Right lobe of liver (tissue), 6 donors: ENCODE measurements at regions not wholly inside any gene's neighbourhood (a gene's known extent, or its start where the extent isn't known, plus 50 kb on each side); places are given as distances from the start of the nearest gene placed in this dataset.
"Not testable (repeated sequence)": the region's sequence is repeated elsewhere in the genome, so short reads cannot be mapped to it uniquely, and the experiment has no call there.

Source experiments
- ATAC-seq, 4 donors: fragments of 200-7000 bp; cut with Tn5 transposase; one replicate each; pipeline ENCODE4 v1.9.1; 2020; ENCODE audit warnings: mild to moderate bottlenecking in 4 of 4, moderate library complexity in 4 of 4
- DNase-seq, 3 donors: peaks; one replicate each; pipeline ENCODE4 v3.0.0-alpha.2; 2020
- H3K27ac ChIP-seq, 3 donors: fragments of 200-600 bp; one replicate each; pipeline ENCODE4 v1.8.0; 2022
- H3K27me3 ChIP-seq, 2 donors: fragments of 200-600 bp; one replicate each; pipeline ENCODE4 v1.8.0; 2022
- H3K36me3 ChIP-seq, 4 donors: fragments of 200-600 bp; sonication (generic) in 1 of 4; one replicate each; pipeline versions ENCODE4 v1.5.1 to v1.8.0; 2017 to 2022; ENCODE audit warnings: control low read depth in 1 of 4
- H3K4me1 ChIP-seq, 4 donors: fragments of 200-600 bp; sonication (generic) in 1 of 4; one replicate each; pipeline versions ENCODE4 v1.5.1 to v1.8.0; 2017 to 2022; ENCODE audit warnings: control low read depth in 1 of 4
- H3K4me3 ChIP-seq, 3 donors: fragments of 200-600 bp; one replicate each; pipeline ENCODE4 v1.8.0; 2022
- H3K9me3 ChIP-seq, 4 donors: fragments of 200-600 bp; sonication (generic) in 1 of 4; one replicate each; pipeline versions ENCODE4 v1.5.1 to v1.8.0; 2017 to 2022; ENCODE audit warnings: control low read depth in 1 of 4
- POLR2A ChIP-seq: fragments of 450-650 bp; IDR thresholded peaks from one replicate; pipeline ENCODE4 v1.6.1; 2017; ENCODE audit warnings: antibody characterized with exemption, mild to moderate bottlenecking
- WGBS: methylation state at CpG from one replicate; pipeline ENCODE4 v1.1.6; 2018; ENCODE audit warnings: low coverage, low lambda C conversion rate; ENCODE audit not compliant: insufficient coverage; ENCODE audit errors: missing lambda C conversion rate; 5-methylcytosine and 5-hydroxymethylcytosine counted together
- intact Hi-C, 2 donors: fragments of 100-400 bp; cut with DNase I; formaldehyde crosslinking; loops; one replicate each; pipeline versions ENCODE4 v1.11.2 to v1.14.1; 2022
- TF ChIP-seq, protein P1 (sequence below), 4 donors: fragments of 200-600 bp in 3 of 4; fragments of 450-650 bp in 1 of 4; IDR thresholded peaks; one replicate each; pipeline versions ENCODE4 v1.5.1 to v1.8.0; 2016 to 2022; ENCODE audit warnings: antibody characterized with exemption in 4 of 4, mild to moderate bottlenecking in 2 of 4
- donor health status: DM: no; HTN: yes; CAD: no.
- donor health status: DM: no; HTN: no; CAD: no.
- donor health status: DM: no; HTN: no; CAD: no.
- donor health status: DM: no; HTN: yes; CAD: no.
- donor health status: DM: no; HTN: yes; CAD: no.

- Histone ChIP-seq H3K27ac (no peak overlapping the region), H3K36me3 (no peaks in the 10 kb centered on the region), H3K4me1 (no peaks in the 10 kb centered on the region), H3K27me3 (no peaks in the 10 kb centered on the region), H3K9me3 (no peaks in the 10 kb centered on the region), H3K4me3 (no peak overlapping the region)
- intact Hi-C loops = no loop called here
- TF ChIP-seq POLR2A = no peak
- TF ChIP-seq, protein P1, sequence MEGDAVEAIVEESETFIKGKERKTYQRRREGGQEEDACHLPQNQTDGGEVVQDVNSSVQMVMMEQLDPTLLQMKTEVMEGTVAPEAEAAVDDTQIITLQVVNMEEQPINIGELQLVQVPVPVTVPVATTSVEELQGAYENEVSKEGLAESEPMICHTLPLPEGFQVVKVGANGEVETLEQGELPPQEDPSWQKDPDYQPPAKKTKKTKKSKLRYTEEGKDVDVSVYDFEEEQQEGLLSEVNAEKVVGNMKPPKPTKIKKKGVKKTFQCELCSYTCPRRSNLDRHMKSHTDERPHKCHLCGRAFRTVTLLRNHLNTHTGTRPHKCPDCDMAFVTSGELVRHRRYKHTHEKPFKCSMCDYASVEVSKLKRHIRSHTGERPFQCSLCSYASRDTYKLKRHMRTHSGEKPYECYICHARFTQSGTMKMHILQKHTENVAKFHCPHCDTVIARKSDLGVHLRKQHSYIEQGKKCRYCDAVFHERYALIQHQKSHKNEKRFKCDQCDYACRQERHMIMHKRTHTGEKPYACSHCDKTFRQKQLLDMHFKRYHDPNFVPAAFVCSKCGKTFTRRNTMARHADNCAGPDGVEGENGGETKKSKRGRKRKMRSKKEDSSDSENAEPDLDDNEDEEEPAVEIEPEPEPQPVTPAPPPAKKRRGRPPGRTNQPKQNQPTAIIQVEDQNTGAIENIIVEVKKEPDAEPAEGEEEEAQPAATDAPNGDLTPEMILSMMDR (IDR thresholded peaks at IDR 0.05) = no peak
- DNase-seq = no peak
- WGBS = 84% methylated on average over 5 of the region's 7 CpGs
- ATAC-seq = no peak
Observed at GRCh38 chr3:11733914-11734313, 90.2 kb upstream of the VGLL4 start.

DNA sequence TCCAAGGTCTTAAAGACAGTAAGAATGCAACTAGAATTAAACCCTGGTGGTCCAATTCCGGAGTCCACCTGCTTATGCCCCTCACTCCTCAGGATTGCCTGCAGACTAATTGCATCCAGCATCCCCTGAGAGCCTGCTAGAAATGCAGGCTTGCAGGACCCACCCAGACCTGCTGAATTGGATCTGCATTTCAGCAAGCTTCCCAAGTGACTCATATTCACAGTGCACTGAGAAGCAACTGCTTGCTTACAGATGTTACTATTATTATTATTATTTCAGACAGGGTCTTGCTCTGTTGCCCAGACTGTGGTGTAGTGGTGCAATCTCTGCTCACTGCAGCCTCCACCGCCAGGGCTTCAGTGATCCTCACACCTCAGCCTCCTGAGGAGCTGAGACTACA, 83.5 kb upstream of the VGLL4 start:
- Histone ChIP-seq H3K36me3 (no peaks in the 10 kb centered on the region), H3K9me3 (no peaks in the 10 kb centered on the region)
- intact Hi-C loops = no loop called here

DNA sequence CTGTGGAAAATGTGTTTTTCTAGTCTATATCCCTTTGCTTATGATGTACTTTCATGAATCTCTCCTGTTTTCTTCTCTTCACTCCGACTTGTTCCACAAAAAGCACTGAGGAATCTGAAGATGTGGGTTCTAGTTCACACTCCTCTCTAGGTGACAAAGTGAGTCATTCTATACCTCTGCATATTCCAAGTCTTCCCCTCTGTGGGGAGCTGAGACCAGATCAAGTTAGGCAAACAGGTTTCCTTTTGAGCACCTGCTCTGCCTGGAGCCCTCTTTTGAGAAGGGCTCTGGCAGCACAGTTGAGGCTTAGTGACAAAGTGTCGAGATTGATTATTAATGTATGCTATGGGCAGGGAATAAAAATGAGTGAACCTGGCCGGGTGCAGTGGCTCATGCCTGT, 82.4 kb upstream of the VGLL4 start:
- no peaks in the 10 kb centered on the region for H3K27me3 ChIP-seq
- DNase-seq (no peak), ATAC-seq (no peak)
- H3K4me1 ChIP-seq = peaks cover 0 to 5% (median 2%) of the 10 kb centered on the region in 4 donors
- H3K36me3 ChIP-seq = no peaks in the 10 kb centered on the region
- intact Hi-C loops = no loop called here
- 49% methylated on average over 3 of the region's 3 CpGs for WGBS
- no peak for TF ChIP-seq POLR2A
- TF ChIP-seq, protein P1 (IDR thresholded peaks at IDR 0.05) = no peak
- no peaks in the 10 kb centered on the region for H3K9me3 ChIP-seq
- no peak overlapping the region for H3K27ac ChIP-seq
- no peak overlapping the region for H3K4me3 ChIP-seq

More for the DNA sequence above, 83.5 kb upstream of the VGLL4 start:
- no CpG with 5 or more reads among the region's 2 CpGs for WGBS
- Histone ChIP-seq H3K4me1 (no peaks in the 10 kb centered on the region), H3K27ac (no peak overlapping the region), H3K27me3 (no peaks in the 10 kb centered on the region), H3K4me3 (no peak overlapping the region)
- no peak for DNase-seq
- TF ChIP-seq POLR2A = no peak
- TF ChIP-seq, protein P1 (IDR thresholded peaks at IDR 0.05) = no peak
- no peak for ATAC-seq

GRCh38 chr3:11725340-11725641, 81.6 kb upstream of the VGLL4 start:
- H3K27me3 ChIP-seq, H3K9me3 ChIP-seq, H3K36me3 ChIP-seq, H3K4me3 ChIP-seq, intact Hi-C loops, DNase-seq, ATAC-seq, H3K27ac ChIP-seq: not testable (repeated sequence)
- peaks cover 0 to 10% (median 4%) of the 10 kb centered on the region in 4 donors for H3K4me1 ChIP-seq
- WGBS = 75% methylated on average over 2 of the region's 2 CpGs

DNA sequence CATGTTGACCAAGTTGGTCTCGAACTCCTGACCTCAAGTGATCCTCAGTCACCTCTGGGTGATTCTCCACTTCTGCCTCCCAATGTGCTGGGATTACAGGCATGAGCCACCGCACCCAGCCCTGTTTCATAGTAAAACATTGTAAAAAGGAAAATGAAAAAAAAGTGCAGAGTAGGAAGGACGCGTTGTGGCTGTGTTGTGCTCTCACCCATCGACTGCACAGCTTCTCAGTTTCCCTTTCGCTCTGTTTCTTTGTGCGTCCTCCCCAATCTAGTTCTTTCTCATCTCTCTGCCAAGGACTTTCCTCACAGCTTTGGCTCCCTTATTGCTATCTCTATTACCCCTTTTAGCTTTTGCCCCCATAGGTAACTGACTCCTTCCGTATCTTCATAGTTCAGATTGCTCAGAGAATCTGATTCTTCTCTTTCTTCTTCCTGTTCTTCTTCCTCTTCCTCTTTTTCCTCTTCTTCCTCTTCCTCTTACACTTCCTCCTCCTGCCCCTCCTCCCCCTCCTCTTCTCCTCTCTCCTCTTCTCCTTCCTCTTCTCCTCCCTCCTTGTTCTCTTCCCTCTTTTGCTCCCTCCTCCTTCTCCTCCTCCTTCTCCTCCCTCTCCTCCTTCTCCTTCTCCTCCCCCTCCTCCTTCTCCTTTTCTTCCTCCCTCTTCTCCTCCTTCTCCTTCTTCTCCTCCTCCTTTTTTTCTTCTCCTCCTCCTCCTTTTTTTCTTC, 81.1 kb upstream of the VGLL4 start:
- intact Hi-C loops = no loop called here
- TF ChIP-seq, protein P1 (IDR thresholded peaks at IDR 0.05) = no peak
- TF ChIP-seq POLR2A = no peak
- no peaks in the 10 kb centered on the region for H3K36me3 ChIP-seq
- ATAC-seq (no peak), DNase-seq (no peak)
- H3K27me3 ChIP-seq = no peaks in the 10 kb centered on the region
- H3K4me3 ChIP-seq = no peak overlapping the region
- no peaks in the 10 kb centered on the region for H3K9me3 ChIP-seq
- H3K27ac ChIP-seq = no peak overlapping the region
- peaks cover 0 to 10% (median 4%) of the 10 kb centered on the region in 4 donors for H3K4me1 ChIP-seq
- WGBS = 66% methylated on average over 8 of the region's 8 CpGs
